ENCODE measurements at regions not wholly inside any gene's neighbourhood (a gene's known extent, or its start where the extent isn't known, plus 50 kb on each side); places are given as distances from the start of the nearest gene placed in this dataset.

DNA sequence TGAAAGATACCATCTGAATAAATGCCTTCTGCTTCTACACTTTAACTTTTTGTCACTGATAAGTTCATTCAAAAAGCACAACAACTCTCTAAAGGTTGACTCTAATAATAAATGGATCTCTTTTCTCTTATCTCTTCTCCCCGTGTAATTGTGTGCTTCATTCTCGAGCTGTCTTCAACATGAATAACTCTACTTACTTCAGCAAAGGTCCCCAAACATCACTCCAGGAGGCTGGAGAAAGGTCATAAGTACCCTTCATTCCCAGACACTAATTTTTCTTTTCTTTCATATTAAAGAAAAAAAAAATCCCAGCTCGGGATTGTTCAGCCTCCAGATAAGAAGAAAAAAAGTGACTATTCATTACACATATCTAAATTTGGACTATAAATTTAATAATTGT lies 222.2 kb downstream of the FOXO1 start:
- peaks cover 2% of the 10 kb centered on the region for H3K9me3 Mint-ChIP-seq
- H3K27ac Mint-ChIP-seq (ENCODE audit: unreplicated experiment) = no peak overlapping the region
- H3K4me3 Mint-ChIP-seq = no peak overlapping the region
- no peak for TF ChIP-seq CTCF (conservative IDR thresholded peaks at IDR 0.05)
- H3K36me3 Mint-ChIP-seq (ENCODE audit: low read depth) = no peaks in the 10 kb centered on the region
- no peaks in the 10 kb centered on the region for H3K27me3 Mint-ChIP-seq (ENCODE audit: low read depth)
- peaks cover 24% of the 10 kb centered on the region for H3K4me1 Mint-ChIP-seq
- no peak for DNase-seq (ENCODE audit: low read depth, low spot score)

DNA sequence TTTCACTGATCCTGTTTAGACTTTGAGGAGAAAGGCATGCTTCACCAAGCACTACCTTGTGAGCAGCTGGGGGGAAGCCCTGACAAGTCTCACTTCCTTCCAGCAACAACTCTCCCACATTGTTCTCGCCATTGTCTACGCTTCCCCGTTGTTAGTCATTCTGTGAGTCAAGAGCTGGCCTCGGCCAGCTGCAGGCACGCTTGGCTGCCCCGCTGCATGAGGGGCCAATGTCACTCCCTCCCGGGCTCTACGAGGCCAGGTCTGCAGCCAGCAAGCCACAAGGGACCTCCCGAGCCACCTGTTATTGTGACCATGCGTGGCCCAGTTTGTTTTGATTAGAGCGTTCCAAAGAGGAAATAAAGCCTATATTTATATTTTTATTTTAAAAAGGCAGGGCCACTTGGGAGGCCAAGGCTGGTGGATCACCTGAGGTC lies 220.9 kb downstream of the FOXO1 start:
- Mint-ChIP-seq H3K27me3 (ENCODE audit: low read depth) (no peaks in the 10 kb centered on the region), H3K4me1 (peaks cover 24% of the 10 kb centered on the region), H3K36me3 (ENCODE audit: low read depth) (peaks cover 3% of the 10 kb centered on the region), H3K27ac (ENCODE audit: unreplicated experiment) (peak overlapping the region; percentile 54), H3K9me3 (peaks cover 6% of the 10 kb centered on the region), H3K4me3 (no peak overlapping the region)
- TF ChIP-seq CTCF (conservative IDR thresholded peaks at IDR 0.05) = no peak
- no peak for DNase-seq (ENCODE audit: low read depth, low spot score)

DNA sequence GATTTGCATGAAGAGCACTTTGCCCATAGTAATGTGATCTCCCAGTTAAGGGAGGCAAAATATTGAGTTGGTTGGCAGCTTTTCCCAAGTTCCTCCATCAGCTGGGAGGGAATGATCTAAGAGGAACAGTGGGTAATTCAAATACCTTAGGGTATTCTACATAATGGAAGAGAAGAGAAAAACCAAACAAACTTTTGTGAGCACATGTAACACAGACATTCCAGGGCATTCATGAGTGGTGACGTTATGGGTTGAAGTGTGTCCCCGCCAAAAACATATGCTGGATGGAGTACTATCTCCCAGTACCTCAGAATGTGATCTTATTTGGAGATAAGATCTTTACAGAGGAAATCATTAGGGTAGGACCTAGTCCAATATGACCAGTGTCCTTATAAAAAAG lies 220.1 kb downstream of the FOXO1 start:
- H3K4me3 Mint-ChIP-seq = no peak overlapping the region
- no peak for DNase-seq (ENCODE audit: low read depth, low spot score)
- peaks cover 5% of the 10 kb centered on the region for H3K36me3 Mint-ChIP-seq (ENCODE audit: low read depth)
- no peaks in the 10 kb centered on the region for H3K27me3 Mint-ChIP-seq (ENCODE audit: low read depth)
- H3K9me3 Mint-ChIP-seq = peaks cover 6% of the 10 kb centered on the region
- no peak overlapping the region for H3K27ac Mint-ChIP-seq (ENCODE audit: unreplicated experiment)
- H3K4me1 Mint-ChIP-seq = peaks cover 24% of the 10 kb centered on the region
- TF ChIP-seq CTCF (conservative IDR thresholded peaks at IDR 0.05) = no peak

DNA sequence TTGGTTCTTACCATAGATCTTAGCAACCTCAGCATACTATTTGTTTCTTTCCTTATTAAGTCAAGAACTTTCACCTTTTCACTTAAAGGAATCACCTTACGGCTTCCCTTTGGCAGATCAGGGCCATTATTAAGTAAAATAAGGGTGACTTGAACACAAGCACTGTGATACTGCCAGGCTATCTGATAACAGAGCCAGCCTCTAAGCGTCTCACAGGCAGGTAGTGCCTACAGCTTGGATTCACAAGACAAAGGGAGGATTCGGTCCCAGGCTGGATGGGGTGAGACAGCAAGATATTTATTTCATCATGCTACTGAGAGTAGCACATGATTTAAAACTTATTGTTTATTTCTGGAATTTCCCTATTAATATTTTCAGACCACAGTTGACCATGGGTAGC lies 218.6 kb downstream of the FOXO1 start:
- no peak for DNase-seq (ENCODE audit: low read depth, low spot score)
- Mint-ChIP-seq H3K27me3 (ENCODE audit: low read depth) (no peaks in the 10 kb centered on the region), H3K9me3 (peaks cover 6% of the 10 kb centered on the region), H3K4me1 (peaks cover 20% of the 10 kb centered on the region), H3K4me3 (no peak overlapping the region), H3K27ac (ENCODE audit: unreplicated experiment) (no peak overlapping the region), H3K36me3 (ENCODE audit: low read depth) (peaks cover 5% of the 10 kb centered on the region)
- no peak for TF ChIP-seq CTCF (conservative IDR thresholded peaks at IDR 0.05)

GRCh38 chr13:40452038-40452666 lies 214.3 kb downstream of the FOXO1 start:
- peaks cover 14% of the 10 kb centered on the region for H3K4me1 Mint-ChIP-seq
- H3K9me3 Mint-ChIP-seq = peaks cover 6% of the 10 kb centered on the region
- no peak for TF ChIP-seq CTCF (conservative IDR thresholded peaks at IDR 0.05)
- H3K27me3 Mint-ChIP-seq (ENCODE audit: low read depth) = no peaks in the 10 kb centered on the region
- H3K27ac Mint-ChIP-seq (ENCODE audit: unreplicated experiment) = peak overlapping the region; percentile 59
- H3K36me3 Mint-ChIP-seq (ENCODE audit: low read depth) = peaks cover 5% of the 10 kb centered on the region
- DNase-seq (ENCODE audit: low read depth, low spot score) = no peak
- no peak overlapping the region for H3K4me3 Mint-ChIP-seq

Data from neural crest cell (in vitro differentiated cells).